ENCODE measurements at regions not wholly inside any gene's neighbourhood (a gene's known extent, or its start where the extent isn't known, plus 50 kb on each side); places are given as distances from the start of the nearest gene placed in this dataset.

DNA sequence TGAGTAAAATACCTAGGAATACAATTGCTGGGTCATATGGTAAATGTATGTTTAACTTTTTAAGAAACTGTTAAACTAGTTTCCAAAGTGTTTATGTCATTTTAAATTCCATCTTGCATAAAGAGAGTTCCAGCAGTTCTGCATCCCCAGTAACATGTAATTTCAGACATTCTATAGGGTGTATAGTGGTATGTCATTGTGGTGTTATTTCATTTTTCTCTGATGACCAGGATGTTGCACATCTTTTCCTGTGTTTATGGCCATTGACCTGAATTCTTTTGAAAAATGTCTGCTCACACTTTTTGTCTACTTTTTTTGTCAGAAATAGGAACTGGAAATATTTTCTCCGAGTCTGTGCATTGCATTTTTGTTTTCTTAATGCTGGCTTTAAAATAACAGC is 128.9 kb downstream of the TMEM200A start:
- no peak for TF ChIP-seq POLR2A (IDR thresholded peaks at IDR 0.05)
- no peak for TF ChIP-seq CTCF (IDR thresholded peaks at IDR 0.05)

All from uterus (tissue), 2 donors.